ENCODE measurements at regions not wholly inside any gene's neighbourhood (a gene's known extent, or its start where the extent isn't known, plus 50 kb on each side); places are given as distances from the start of the nearest gene placed in this dataset.

DNA sequence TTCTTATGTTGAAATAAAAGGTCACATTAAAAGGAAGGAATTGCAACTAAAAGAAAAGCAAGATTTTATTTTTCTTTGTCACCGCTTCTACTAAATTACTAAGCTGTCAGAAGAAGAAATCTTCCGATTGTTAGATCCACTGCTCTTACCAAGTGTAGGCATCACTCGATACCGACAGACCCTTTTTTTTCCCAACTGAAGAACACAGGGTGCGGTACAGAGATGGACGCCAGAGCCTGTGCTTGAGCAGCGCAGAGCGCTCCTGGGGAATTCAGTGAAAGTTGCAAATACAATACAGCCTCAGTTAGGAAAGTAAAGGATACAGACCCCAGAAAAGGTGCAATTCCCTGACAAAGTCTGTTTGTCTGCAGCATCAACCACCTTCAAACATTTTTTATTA, 94.9 kb upstream of the WDR17 start:
- TF ChIP-seq, protein P1, sequence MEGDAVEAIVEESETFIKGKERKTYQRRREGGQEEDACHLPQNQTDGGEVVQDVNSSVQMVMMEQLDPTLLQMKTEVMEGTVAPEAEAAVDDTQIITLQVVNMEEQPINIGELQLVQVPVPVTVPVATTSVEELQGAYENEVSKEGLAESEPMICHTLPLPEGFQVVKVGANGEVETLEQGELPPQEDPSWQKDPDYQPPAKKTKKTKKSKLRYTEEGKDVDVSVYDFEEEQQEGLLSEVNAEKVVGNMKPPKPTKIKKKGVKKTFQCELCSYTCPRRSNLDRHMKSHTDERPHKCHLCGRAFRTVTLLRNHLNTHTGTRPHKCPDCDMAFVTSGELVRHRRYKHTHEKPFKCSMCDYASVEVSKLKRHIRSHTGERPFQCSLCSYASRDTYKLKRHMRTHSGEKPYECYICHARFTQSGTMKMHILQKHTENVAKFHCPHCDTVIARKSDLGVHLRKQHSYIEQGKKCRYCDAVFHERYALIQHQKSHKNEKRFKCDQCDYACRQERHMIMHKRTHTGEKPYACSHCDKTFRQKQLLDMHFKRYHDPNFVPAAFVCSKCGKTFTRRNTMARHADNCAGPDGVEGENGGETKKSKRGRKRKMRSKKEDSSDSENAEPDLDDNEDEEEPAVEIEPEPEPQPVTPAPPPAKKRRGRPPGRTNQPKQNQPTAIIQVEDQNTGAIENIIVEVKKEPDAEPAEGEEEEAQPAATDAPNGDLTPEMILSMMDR (conservative IDR thresholded peaks at IDR 0.05), result no peak

DNA sequence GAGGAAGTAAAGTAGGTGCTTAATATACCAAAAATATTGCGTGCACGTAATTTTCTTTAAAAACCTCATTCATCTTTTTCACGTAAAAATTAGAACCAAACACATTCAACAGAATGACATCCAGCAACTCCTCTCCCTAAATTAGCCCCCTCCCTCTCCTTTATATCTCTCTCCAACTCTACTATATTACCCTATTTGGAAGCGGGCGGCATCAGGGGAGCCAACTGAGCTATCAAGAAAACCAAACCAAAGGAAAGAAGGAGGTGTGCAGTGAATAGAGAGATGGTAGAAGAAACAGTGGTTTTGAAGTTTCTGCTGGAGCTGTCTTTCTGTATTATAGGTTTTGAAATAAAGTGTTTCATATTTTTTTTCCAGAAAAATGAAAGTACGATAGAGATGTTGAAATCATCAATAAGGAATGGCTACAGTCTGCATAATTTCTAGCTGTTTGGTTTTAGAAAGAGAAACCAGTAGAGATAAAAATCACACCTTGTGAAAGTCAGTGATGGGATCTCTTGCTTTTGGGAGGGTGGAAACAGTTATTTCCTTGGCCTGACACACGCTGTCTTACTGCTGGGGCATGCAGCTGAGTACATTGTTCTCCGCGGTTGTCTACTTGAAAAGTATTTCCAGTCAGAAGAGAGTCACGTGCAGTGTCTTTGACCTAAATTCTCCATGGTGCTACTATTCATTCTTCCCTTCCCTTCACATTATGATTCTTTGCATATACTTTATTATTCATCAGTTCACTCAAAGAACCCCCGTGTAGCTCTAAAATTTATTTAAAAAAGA, 94.1 kb upstream of the WDR17 start:
- H3K27ac ChIP-seq, result no peak overlapping the region
- TF ChIP-seq, protein P1 (conservative IDR thresholded peaks at IDR 0.05), result no peak

More for the DNA sequence above, 94.9 kb upstream of the WDR17 start:
- no peak overlapping the region for H3K27ac ChIP-seq

DNA sequence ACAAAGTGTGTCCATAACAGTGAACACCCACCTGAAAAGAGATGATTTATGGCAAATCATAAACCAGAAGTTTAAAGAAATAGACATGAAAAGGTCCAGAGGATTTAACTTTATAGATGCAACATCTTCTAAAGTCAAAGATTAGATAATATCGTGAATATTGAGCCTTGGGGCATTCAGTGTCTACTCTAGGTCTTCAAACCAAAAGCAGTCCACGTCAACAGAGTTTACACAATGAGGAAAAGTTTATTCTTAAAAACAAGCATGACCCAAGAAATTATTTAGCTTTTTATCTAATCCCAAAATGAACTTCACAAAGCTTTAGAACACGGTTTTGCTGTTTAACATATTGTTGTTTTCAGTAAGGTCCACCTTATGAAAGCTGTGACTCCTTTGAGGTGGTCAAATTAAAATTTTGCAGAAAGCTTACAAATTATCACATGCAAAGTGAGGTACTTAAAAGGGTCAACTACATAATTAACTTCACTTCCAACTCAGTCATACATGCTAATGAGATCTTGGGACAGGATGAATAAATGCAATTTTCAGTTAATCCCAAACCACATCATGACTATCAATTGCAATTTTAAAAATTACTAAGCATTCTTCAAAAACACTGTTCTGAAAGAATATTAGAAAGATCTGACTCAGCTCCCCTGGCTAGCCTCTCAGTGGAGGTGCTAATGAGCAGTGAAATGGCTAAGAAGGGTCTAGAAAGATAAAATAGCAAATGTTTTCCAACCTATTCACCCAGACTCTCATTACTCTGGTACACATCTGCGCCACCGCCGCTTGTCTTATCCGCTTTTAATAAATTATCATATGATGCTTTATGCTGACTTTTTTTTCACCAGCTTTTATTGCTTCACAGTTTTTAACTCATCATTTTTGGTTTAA, 92.4 kb upstream of the WDR17 start:
- TF ChIP-seq, protein P1 (conservative IDR thresholded peaks at IDR 0.05), result no peak
- H3K27ac ChIP-seq, result no peak overlapping the region

DNA sequence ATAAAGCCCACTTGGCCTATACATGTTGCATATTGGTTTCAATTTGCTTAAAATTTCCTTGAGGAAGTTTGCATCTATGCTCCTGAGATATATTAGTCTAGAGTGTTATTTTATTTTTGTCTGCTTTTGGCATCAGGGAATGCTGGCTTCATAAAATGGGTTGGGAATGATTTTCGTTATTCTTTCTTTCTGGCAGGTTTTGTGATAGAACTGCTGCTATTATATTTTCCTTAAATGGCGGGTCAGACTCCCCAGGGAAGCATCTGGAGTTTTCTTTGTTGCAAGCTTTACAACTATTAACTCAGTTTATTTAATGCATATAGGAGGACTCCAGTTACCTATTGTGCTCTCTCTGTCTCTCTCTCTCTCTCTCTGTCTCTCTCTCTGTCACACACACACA, 82.0 kb upstream of the WDR17 start:
- TF ChIP-seq, protein P1 (conservative IDR thresholded peaks at IDR 0.05), result no peak
- no peak overlapping the region for H3K27ac ChIP-seq

DNA sequence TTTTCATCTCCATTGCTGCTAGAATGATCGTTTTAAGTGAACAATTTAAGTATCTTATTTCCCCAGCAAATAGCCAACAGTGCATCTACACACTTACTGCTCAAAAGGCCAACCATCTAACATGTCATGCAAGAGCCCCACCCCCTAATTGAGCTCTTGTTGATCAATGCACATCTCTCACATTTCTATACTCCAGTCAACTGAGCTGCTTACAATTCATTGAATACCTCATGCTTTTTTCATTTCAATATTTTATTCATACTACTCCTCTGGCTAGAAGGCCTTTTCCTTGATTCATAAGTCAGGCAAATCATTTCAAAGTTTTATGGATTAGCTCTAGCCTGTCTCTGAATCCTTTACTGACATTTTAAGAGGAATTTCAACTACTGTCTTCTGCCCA, 79.0 kb upstream of the WDR17 start:
- TF ChIP-seq, protein P1 (conservative IDR thresholded peaks at IDR 0.05), result no peak
- no peak overlapping the region for H3K27ac ChIP-seq

DNA sequence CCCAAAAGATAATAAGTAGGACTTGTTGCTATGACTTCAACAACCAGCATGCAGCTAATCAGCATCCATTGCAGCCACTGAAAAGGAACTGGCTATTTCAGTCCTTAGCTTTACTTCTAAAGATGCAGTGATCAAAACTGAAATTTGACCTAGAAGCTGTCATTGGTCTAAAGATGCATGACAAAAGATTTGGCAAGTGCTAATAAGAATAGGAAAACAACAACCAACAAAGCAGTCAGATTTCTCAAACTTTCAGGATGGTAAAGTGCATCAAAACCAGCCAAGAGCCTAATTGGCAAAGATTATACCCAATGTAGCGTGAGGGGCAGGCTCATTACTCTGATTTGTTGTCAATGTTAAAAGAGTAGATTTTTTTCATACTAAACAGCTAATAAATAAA, 77.1 kb upstream of the WDR17 start:
- TF ChIP-seq, protein P1 (conservative IDR thresholded peaks at IDR 0.05), result no peak
- H3K27ac ChIP-seq, result no peak overlapping the region

DNA sequence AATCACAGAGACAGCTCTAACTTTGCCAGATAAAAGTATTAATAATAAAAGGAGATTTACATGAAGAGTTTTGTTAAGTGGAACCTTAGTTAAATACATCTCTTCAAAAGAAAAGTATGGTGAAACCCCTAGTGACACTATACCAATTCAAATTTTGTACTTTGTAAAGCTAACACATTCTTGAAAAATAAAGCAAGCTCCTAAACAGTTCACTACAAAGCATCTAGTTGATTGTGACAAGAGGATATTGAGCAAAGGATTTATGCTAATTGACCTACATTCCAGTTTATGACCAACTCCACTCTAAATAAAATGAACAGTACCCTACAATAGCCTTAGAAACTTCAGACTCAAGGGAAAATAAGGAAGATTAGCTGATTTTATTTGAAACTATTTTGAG, 69.4 kb upstream of the WDR17 start:
- H3K27ac ChIP-seq, result no peak overlapping the region

More for the DNA sequence above, 69.4 kb upstream of the WDR17 start:
- TF ChIP-seq, protein P1 (conservative IDR thresholded peaks at IDR 0.05), result no peak
